Mammary epithelial cell (primary cell): ENCODE measurements at regions not wholly inside any gene's neighbourhood (a gene's known extent, or its start where the extent isn't known, plus 50 kb on each side); places are given as distances from the start of the nearest gene placed in this dataset.

Experiments used
- CTCF ChIP-seq, 2 donors: IDR thresholded peaks in 1 of 2; conservative IDR thresholded peaks in 1 of 2; 2 replicates each; pipeline ENCODE4 v1.5.1; 2011 to 2012; ENCODE audit warnings: inconsistent platforms in 2 of 2, low read length in 2 of 2, mild to moderate bottlenecking in 2 of 2, control low read depth in 1 of 2, low read depth in 1 of 2; ENCODE audit not compliant: insufficient read depth in 1 of 2; ENCODE audit errors: extremely low read depth in 1 of 2
- EZH2 ChIP-seq: IDR thresholded peaks from 2 replicates; pipeline ENCODE4 v1.6.1; 2012; ENCODE audit warnings: low read length, inconsistent platforms, borderline replicate concordance

- no peak for TF ChIP-seq CTCF (conservative IDR thresholded peaks at IDR 0.05 in 1 of 2, IDR thresholded peaks at IDR 0.05 in 1 of 2; ENCODE audit: extremely low read depth in 1 of 2, insufficient read depth in 1 of 2, low read depth in 1 of 2, low read length in 2 of 2)
- TF ChIP-seq EZH2: no peak
Observed at GRCh38 chr2:173580351-173580750, 225.7 kb downstream of the CDCA7 start.
